ENCODE measurements at regions not wholly inside any gene's neighbourhood (a gene's known extent, or its start where the extent isn't known, plus 50 kb on each side); places are given as distances from the start of the nearest gene placed in this dataset.

GRCh38 chr6:79394690-79395089, 142.5 kb downstream of the LCA5 start (continued):
- no peak for TF ChIP-seq CHD7 (IDR thresholded peaks at IDR 0.05; ENCODE audit: insufficient replicate concordance, low read length)
- no peak for TF ChIP-seq POLR2A (IDR thresholded peaks at IDR 0.05; ENCODE audit: control extremely low read depth in 1 of 2, low read depth in 2 of 2, low read length in 2 of 2)
- TF ChIP-seq TAF1 (IDR thresholded peaks at IDR 0.05; ENCODE audit: low read depth, low read length) = no peak
- no peak for TF ChIP-seq JUN (IDR thresholded peaks at IDR 0.05; ENCODE audit: low read depth, low read length)
- TF ChIP-seq NRF1 (IDR thresholded peaks at IDR 0.05; ENCODE audit: low read depth, low read length) = no peak
